ENCODE measurements at regions not wholly inside any gene's neighbourhood (a gene's known extent, or its start where the extent isn't known, plus 50 kb on each side); places are given as distances from the start of the nearest gene placed in this dataset.
A peak's percentile ranks its signal among the peaks of the same experiment; 100 is the strongest.

DNA sequence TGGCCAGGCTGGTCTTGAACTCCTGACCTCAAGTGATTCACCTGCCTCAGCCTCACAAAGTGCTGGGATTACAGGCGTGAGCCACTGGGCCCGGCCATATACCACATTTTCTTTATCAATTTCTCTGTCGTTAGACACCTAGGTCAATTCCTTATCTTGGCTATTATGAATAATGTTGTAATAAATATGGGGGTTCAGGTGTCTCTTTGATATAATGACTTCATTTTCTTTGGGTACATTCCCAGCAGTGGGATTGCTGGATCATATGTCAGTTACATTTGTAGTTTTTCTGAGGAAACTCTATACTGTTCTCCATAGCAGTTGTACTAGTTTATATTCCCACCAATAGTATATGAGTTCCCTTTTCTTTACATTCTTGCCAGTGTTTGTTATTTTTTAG, 67.8 kb upstream of the DDHD1 start (continued):
- TF ChIP-seq, protein P1, sequence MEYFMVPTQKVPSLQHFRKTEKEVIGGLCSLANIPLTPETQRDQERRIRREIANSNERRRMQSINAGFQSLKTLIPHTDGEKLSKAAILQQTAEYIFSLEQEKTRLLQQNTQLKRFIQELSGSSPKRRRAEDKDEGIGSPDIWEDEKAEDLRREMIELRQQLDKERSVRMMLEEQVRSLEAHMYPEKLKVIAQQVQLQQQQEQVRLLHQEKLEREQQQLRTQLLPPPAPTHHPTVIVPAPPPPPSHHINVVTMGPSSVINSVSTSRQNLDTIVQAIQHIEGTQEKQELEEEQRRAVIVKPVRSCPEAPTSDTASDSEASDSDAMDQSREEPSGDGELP (CRISPR knock-in tag; IDR thresholded peaks at IDR 0.05; ENCODE audit: borderline replicate concordance), result no peak
- no peak for TF ChIP-seq NCOA4 (IDR thresholded peaks at IDR 0.05; ENCODE audit: partially characterized antibody)
- TF ChIP-seq, protein P2, sequence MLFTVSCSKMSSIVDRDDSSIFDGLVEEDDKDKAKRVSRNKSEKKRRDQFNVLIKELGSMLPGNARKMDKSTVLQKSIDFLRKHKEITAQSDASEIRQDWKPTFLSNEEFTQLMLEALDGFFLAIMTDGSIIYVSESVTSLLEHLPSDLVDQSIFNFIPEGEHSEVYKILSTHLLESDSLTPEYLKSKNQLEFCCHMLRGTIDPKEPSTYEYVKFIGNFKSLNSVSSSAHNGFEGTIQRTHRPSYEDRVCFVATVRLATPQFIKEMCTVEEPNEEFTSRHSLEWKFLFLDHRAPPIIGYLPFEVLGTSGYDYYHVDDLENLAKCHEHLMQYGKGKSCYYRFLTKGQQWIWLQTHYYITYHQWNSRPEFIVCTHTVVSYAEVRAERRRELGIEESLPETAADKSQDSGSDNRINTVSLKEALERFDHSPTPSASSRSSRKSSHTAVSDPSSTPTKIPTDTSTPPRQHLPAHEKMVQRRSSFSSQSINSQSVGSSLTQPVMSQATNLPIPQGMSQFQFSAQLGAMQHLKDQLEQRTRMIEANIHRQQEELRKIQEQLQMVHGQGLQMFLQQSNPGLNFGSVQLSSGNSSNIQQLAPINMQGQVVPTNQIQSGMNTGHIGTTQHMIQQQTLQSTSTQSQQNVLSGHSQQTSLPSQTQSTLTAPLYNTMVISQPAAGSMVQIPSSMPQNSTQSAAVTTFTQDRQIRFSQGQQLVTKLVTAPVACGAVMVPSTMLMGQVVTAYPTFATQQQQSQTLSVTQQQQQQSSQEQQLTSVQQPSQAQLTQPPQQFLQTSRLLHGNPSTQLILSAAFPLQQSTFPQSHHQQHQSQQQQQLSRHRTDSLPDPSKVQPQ (CRISPR knock-in tag; IDR thresholded peaks at IDR 0.05; ENCODE audit: borderline replicate concordance), result no peak

DNA sequence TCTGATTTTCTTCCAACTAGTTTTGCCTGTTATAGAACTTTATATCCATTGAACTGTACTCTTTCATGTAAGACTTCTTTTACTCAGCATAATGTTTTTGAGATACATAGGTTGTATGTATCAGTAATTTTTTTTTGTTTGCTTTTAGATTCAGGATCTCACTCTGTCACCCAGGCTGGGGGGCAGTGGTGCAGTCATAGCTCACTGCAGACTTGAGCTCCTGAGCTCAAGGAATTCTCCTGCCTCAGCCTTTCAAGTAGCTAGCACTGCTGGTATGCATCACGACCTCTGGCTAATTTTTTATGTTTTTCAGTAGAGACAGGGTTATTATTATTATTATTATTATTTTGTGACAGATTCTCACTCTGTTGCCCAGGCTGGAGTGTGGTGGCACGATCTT, 65.0 kb upstream of the DDHD1 start:
- WGBS (ENCODE audit: insufficient coverage, low coverage, missing lambda C conversion rate), result 33% methylated on average over 2 of the region's 2 CpGs
- intact Hi-C loops (cut with micrococcal nuclease), result no loop called here
- Histone ChIP-seq H3K4me3 (peak overlapping the region; percentile 52), H3K27me3 (ENCODE audit: control insufficient read depth in 2 of 2, insufficient read depth in 2 of 2, low read length in 2 of 2) (no peaks in the 10 kb centered on the region), H3K9me3 (replicated peaks; ENCODE audit: control insufficient read depth, insufficient read depth, low read depth, low read length) (no peaks in the 10 kb centered on the region), H3K4me1 (replicated peaks in 1 of 2; ENCODE audit: control insufficient read depth in 2 of 2, insufficient read depth in 2 of 2, low read length in 2 of 2) (peaks cover 0 to 8% of the 10 kb centered on the region in 2 experiments; a peak in 2 of 5 replicates), H2AFZ (ENCODE audit: low read depth, low read length) (peak overlapping the region; percentile 90), H3K4me2 (ENCODE audit: insufficient read depth, low read length) (peak overlapping the region; percentile 68), H3K36me3 (ENCODE audit: control insufficient read depth, insufficient read depth, low read length) (no peaks in the 10 kb centered on the region), H3K9me1 (ENCODE audit: control insufficient read depth, insufficient read depth, low read length) (no peaks in the 10 kb centered on the region), H3K27ac (ENCODE audit: extremely low read depth, low read depth, low read length) (no peak overlapping the region), H4K20me1 (replicated peaks; ENCODE audit: control insufficient read depth, insufficient read depth, low read length) (no peaks in the 10 kb centered on the region), H3K9ac (ENCODE audit: insufficient read depth in 1 of 2, low read depth in 2 of 2, low read length in 2 of 2) (peak overlapping the region in 1 of 2 experiments; percentile 54; a peak in 1 of 4 replicates), H3K79me2 (ENCODE audit: control insufficient read depth, insufficient read depth, low read length) (no peaks in the 10 kb centered on the region)
- in situ Hi-C loops (cut with MboI), result no loop called here
- ATAC-seq (no peak), DNase-seq (ENCODE audit: extremely low read depth in 1 of 4, low spot score in 3 of 4) (no peak), FAIRE-seq (no peak)
- POLR2A ChIA-PET, result no interaction called here
- no TSS peak for BruUV-seq (replicated peaks)
- CTCF ChIA-PET (ENCODE audit: low intra/inter-chr PET ratio), result no interaction called here
- TF ChIP-seq, protein P3, sequence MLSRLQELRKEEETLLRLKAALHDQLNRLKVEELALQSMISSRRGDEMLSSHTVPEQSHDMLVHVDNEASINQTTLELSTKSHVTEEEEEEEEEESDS (CRISPR knock-in tag; IDR thresholded peaks at IDR 0.05), result no peak
- TF ChIP-seq GTF2E2 (tag; IDR thresholded peaks at IDR 0.05) (no peak), ELF1 (tag; IDR thresholded peaks at IDR 0.05) (no peak), ZNF766 (CRISPR knock-in tag; conservative IDR thresholded peaks at IDR 0.05) (no peak), RBM25 (IDR thresholded peaks at IDR 0.05; ENCODE audit: low read depth, low read length, severe bottlenecking) (no peak), ZFP36 (IDR thresholded peaks at IDR 0.05; ENCODE audit: low read depth, low read length, partially characterized antibody) (no peak), ZNF507 (tag; conservative IDR thresholded peaks at IDR 0.05) (no peak)
- TF ChIP-seq, protein P4, sequence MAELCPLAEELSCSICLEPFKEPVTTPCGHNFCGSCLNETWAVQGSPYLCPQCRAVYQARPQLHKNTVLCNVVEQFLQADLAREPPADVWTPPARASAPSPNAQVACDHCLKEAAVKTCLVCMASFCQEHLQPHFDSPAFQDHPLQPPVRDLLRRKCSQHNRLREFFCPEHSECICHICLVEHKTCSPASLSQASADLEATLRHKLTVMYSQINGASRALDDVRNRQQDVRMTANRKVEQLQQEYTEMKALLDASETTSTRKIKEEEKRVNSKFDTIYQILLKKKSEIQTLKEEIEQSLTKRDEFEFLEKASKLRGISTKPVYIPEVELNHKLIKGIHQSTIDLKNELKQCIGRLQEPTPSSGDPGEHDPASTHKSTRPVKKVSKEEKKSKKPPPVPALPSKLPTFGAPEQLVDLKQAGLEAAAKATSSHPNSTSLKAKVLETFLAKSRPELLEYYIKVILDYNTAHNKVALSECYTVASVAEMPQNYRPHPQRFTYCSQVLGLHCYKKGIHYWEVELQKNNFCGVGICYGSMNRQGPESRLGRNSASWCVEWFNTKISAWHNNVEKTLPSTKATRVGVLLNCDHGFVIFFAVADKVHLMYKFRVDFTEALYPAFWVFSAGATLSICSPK (IDR thresholded peaks at IDR 0.05; ENCODE audit: borderline replicate concordance), result no peak
